Hepatocyte (in vitro differentiated cells): ENCODE measurements at regions not wholly inside any gene's neighbourhood (a gene's known extent, or its start where the extent isn't known, plus 50 kb on each side); places are given as distances from the start of the nearest gene placed in this dataset.

Experiments used
- DNase-seq: peaks from one replicate; pipeline ENCODE4 v3.0.0-alpha.2; 2016; ENCODE audit warnings: low spot score
- H2AFZ ChIP-seq: fragments of 200-600 bp; sonication (generic); 2 replicates; pipeline ENCODE4 v1.6.0; 2016; ENCODE audit warnings: antibody characterized with exemption, mild to moderate bottlenecking
- H3K27ac ChIP-seq: fragments of 200-600 bp; sonication (generic); 2 replicates; pipeline ENCODE4 v1.5.1; 2016; ENCODE audit warnings: mild to moderate bottlenecking
- H3K27me3 ChIP-seq: fragments of 200-600 bp; sonication (generic); 2 replicates; pipeline ENCODE4 v1.6.1; 2016
- H3K36me3 ChIP-seq: fragments of 200-600 bp; sonication (generic); replicated peaks from 2 replicates; pipeline ENCODE4 v1.5.1; 2016; ENCODE audit warnings: low read depth; ENCODE audit not compliant: insufficient read depth
- H3K4me1 ChIP-seq: fragments of 200-600 bp; sonication (generic); 2 replicates; pipeline ENCODE4 v1.5.1; 2016; ENCODE audit warnings: mild to moderate bottlenecking, moderate library complexity; ENCODE audit not compliant: insufficient read depth
- H3K4me2 ChIP-seq: fragments of 200-600 bp; sonication (generic); 2 replicates; pipeline ENCODE4 v1.6.0; 2016
- H3K4me3 ChIP-seq: fragments of 200-600 bp; sonication (generic); 2 replicates; pipeline ENCODE4 v1.5.1; 2016; ENCODE audit warnings: mild to moderate bottlenecking
- H3K79me2 ChIP-seq: fragments of 200-600 bp; sonication (generic); 2 replicates; pipeline ENCODE4 v1.6.0; 2017; ENCODE audit warnings: mild to moderate bottlenecking
- H3K9me2 ChIP-seq: fragments of 200-600 bp; sonication (generic); replicated peaks from 2 replicates; pipeline ENCODE4 v1.6.0; 2017; ENCODE audit warnings: mild to moderate bottlenecking; ENCODE audit not compliant: insufficient read depth
- H3K9me3 ChIP-seq: fragments of 200-600 bp; sonication (generic); 2 replicates; pipeline ENCODE4 v1.5.1; 2016; ENCODE audit warnings: low read depth, mild to moderate bottlenecking
- H4K20me1 ChIP-seq: fragments of 200-600 bp; sonication (generic); 2 replicates; pipeline ENCODE4 v1.6.0; 2016; ENCODE audit warnings: mild to moderate bottlenecking; ENCODE audit not compliant: insufficient read depth, poor library complexity, severe bottlenecking
- CTCF ChIP-seq: fragments of 200-600 bp; sonication (generic); IDR thresholded peaks from 2 replicates; pipeline ENCODE4 v1.5.1; 2016; ENCODE audit warnings: antibody characterized with exemption, mild to moderate bottlenecking; ENCODE audit not compliant: poor library complexity
- EZH2 ChIP-seq: fragments of 200-600 bp; sonication (generic); IDR thresholded peaks from 2 replicates; pipeline ENCODE4 v1.6.1; 2016; ENCODE audit warnings: antibody characterized with exemption, mild to moderate bottlenecking, borderline replicate concordance
- EZH2phosphoT487 ChIP-seq: fragments of 200-600 bp; sonication (generic); IDR thresholded peaks from one replicate; pipeline ENCODE4 v1.6.1; 2018; ENCODE audit warnings: antibody characterized with exemption, mild to moderate bottlenecking, low read depth, moderate library complexity; ENCODE audit not compliant: unreplicated experiment, severe bottlenecking
- WGBS: methylation state at CpG from one replicate; pipeline ENCODE4 v1.1.6; 2016; ENCODE audit warnings: low lambda C conversion rate; ENCODE audit errors: missing lambda C conversion rate; 5-methylcytosine and 5-hydroxymethylcytosine counted together

GRCh38 chr5:133761632-133762031, 149.3 kb upstream of the FSTL4 start:
- H3K9me3 ChIP-seq: no peaks in the 10 kb centered on the region
- no peaks in the 10 kb centered on the region for H3K27me3 ChIP-seq
- no peaks in the 10 kb centered on the region for H3K79me2 ChIP-seq
- no peaks in the 10 kb centered on the region for H3K9me2 ChIP-seq
- no peaks in the 10 kb centered on the region for H4K20me1 ChIP-seq
- H3K4me1 ChIP-seq: no peaks in the 10 kb centered on the region
- H3K4me2 ChIP-seq: no peak overlapping the region
- H3K36me3 ChIP-seq: no peaks in the 10 kb centered on the region
- H3K4me3 ChIP-seq: no peak overlapping the region
- WGBS: 79% methylated on average over 4 of the region's 4 CpGs
- no peak for DNase-seq
- H2AFZ ChIP-seq: no peak overlapping the region
- no peak overlapping the region for H3K27ac ChIP-seq
- TF ChIP-seq EZH2phosphoT487: no peak
- no peak for TF ChIP-seq CTCF
- no peak for TF ChIP-seq EZH2

- H3K4me3 ChIP-seq: no peak overlapping the region
- no peaks in the 10 kb centered on the region for H3K4me1 ChIP-seq
- no peaks in the 10 kb centered on the region for H3K79me2 ChIP-seq
- no peaks in the 10 kb centered on the region for H3K9me2 ChIP-seq
- no peaks in the 10 kb centered on the region for H4K20me1 ChIP-seq
- H3K4me2 ChIP-seq: no peak overlapping the region
- DNase-seq: no peak
- peaks cover 6% of the 10 kb centered on the region for H3K27me3 ChIP-seq
- 93% methylated on average over 3 of the region's 3 CpGs for WGBS
- H3K9me3 ChIP-seq: no peaks in the 10 kb centered on the region
- no peaks in the 10 kb centered on the region for H3K36me3 ChIP-seq
- TF ChIP-seq EZH2phosphoT487: no peak
- no peak for TF ChIP-seq EZH2
- TF ChIP-seq CTCF: no peak
- H2AFZ ChIP-seq: no peak overlapping the region
- no peak overlapping the region for H3K27ac ChIP-seq
Measured at GRCh38 chr5:133760532-133760931, 148.2 kb upstream of the FSTL4 start.

DNA sequence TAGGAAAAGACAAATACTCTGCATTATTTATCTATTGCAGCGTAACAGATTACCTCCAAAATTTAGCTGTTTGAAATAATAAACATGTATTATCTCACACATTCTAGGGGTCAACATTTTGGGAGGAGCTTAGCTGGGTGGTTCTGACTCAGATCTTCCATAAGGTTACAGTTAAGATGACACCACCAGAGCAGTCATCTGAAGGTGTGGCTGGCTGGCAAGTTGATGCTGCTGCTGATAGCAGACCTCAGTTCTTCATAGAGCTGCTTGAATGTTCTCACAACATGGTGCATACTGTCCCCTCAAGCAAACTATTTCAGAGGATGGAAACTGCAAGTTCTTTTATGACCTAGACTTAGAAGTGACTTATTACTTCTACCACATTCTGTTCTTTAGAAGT, 146.3 kb upstream of the FSTL4 start:
- Histone ChIP-seq H3K27me3 (peaks cover 13% of the 10 kb centered on the region), H3K9me2 (no peaks in the 10 kb centered on the region), H3K9me3 (no peaks in the 10 kb centered on the region), H3K4me3 (no peak overlapping the region), H3K4me2 (no peak overlapping the region), H3K79me2 (no peaks in the 10 kb centered on the region), H3K27ac (no peak overlapping the region), H2AFZ (no peak overlapping the region), H4K20me1 (no peaks in the 10 kb centered on the region), H3K4me1 (no peaks in the 10 kb centered on the region), H3K36me3 (no peaks in the 10 kb centered on the region)
- 95% methylated on average over 1 of the region's 1 CpG for WGBS
- no peak for DNase-seq
- TF ChIP-seq EZH2phosphoT487 (no peak), EZH2 (no peak), CTCF (no peak)

GRCh38 chr5:133757396-133757945, 145.1 kb upstream of the FSTL4 start:
- no peaks in the 10 kb centered on the region for H3K9me3 ChIP-seq
- no peaks in the 10 kb centered on the region for H4K20me1 ChIP-seq
- no peak overlapping the region for H2AFZ ChIP-seq
- no peaks in the 10 kb centered on the region for H3K9me2 ChIP-seq
- no peak overlapping the region for H3K4me3 ChIP-seq
- peaks cover 13% of the 10 kb centered on the region for H3K27me3 ChIP-seq
- H3K27ac ChIP-seq: no peak overlapping the region
- WGBS: 74% methylated on average over 8 of the region's 8 CpGs
- no peaks in the 10 kb centered on the region for H3K36me3 ChIP-seq
- TF ChIP-seq EZH2phosphoT487: no peak
- no peak for TF ChIP-seq EZH2
- no peak for TF ChIP-seq CTCF
- no peak overlapping the region for H3K4me2 ChIP-seq
- DNase-seq: no peak
- H3K4me1 ChIP-seq: no peaks in the 10 kb centered on the region
- no peaks in the 10 kb centered on the region for H3K79me2 ChIP-seq
